Heart left ventricle (tissue), 16 donors: ENCODE measurements at regions not wholly inside any gene's neighbourhood (a gene's known extent, or its start where the extent isn't known, plus 50 kb on each side); places are given as distances from the start of the nearest gene placed in this dataset.

Experiments used
- ATAC-seq, 4 donors: fragments of 200-7000 bp; cut with Tn5 transposase; one replicate each; pipeline ENCODE4 v1.9.1; 2020 to 2022; ENCODE audit warnings: moderate library complexity in 4 of 4, mild to moderate bottlenecking in 3 of 4, moderate number of reproducible peaks in 1 of 4
- DNase-seq, 5 donors: peaks; one replicate each; pipeline ENCODE4 v3.0.0-alpha.2; 2020
- H3K27ac ChIP-seq, 12 donors: fragments of 200-600 bp; sonication (generic) in 4 of 12; one replicate each; pipeline versions ENCODE4 v1.5.0 to v1.8.0; 2016 to 2022; ENCODE audit warnings: mild to moderate bottlenecking in 2 of 12
- H3K27me3 ChIP-seq, 9 donors: fragments of 200-600 bp; sonication (generic) in 2 of 9; one replicate each; pipeline versions ENCODE4 v1.5.1 to v1.8.0; 2016 to 2022; ENCODE audit warnings: mild to moderate bottlenecking in 3 of 9
- H3K36me3 ChIP-seq, 9 donors: fragments of 200-600 bp; sonication (generic) in 2 of 9; one replicate each; pipeline versions ENCODE4 v1.5.0 to v1.8.0; 2018 to 2022; ENCODE audit warnings: mild to moderate bottlenecking in 2 of 9
- H3K4me1 ChIP-seq, 12 donors: fragments of 200-600 bp; sonication (generic) in 4 of 12; one replicate each; pipeline versions ENCODE4 v1.5.0 to v1.8.0; 2016 to 2022; ENCODE audit warnings: mild to moderate bottlenecking in 3 of 12
- H3K4me3 ChIP-seq, 12 donors: fragments of 200-600 bp; sonication (generic) in 4 of 12; one replicate each; pipeline versions ENCODE4 v1.5.0 to v1.8.0; 2017 to 2022; ENCODE audit warnings: mild to moderate bottlenecking in 9 of 12, moderate library complexity in 4 of 12
- H3K9me3 ChIP-seq, 12 donors: fragments of 200-600 bp; sonication (generic) in 4 of 12; one replicate each; pipeline versions ENCODE4 v1.5.0 to v1.8.0; 2016 to 2022; ENCODE audit warnings: mild to moderate bottlenecking in 1 of 12
- POLR2A ChIP-seq, 2 donors: fragments of 450-650 bp; IDR thresholded peaks; one replicate each; pipeline ENCODE4 v1.6.1; 2017; ENCODE audit warnings: antibody characterized with exemption in 2 of 2, mild to moderate bottlenecking in 2 of 2, moderate library complexity in 2 of 2
- WGBS, 4 donors: extraction: QIAGEN DNeasy Blood & Tissue Kit in 2 of 4; methylation state at CpG; one replicate each; pipeline versions ENCODE4 v1.1.5 to v1.1.7; 2013 to 2018; 5-methylcytosine and 5-hydroxymethylcytosine counted together
- intact Hi-C, 10 donors: fragments of 100-400 bp; cut with DNase I; formaldehyde crosslinking; loops; one replicate each; pipeline versions ENCODE4 v1.11.1 to v1.14.2; 2022
- TF ChIP-seq, protein P1 (sequence below), 12 donors: fragments of 200-600 bp; sonication (generic) in 4 of 12; IDR thresholded peaks; one replicate each; pipeline versions ENCODE4 v1.5.0 to v1.8.0; 2018 to 2022; ENCODE audit warnings: antibody characterized with exemption in 12 of 12, mild to moderate bottlenecking in 5 of 12
- donor health status: ischemic (EF 13 %, LVEDD 7.1; RV severe dilation, severe dysfunction).
- donor health status: healthy with polysubstance abuse.
- donor health status: DM: no; HTN: yes; CAD: no.
- donor health status: DM: no; HTN: no; CAD: no.
- donor health status: ischemic (EF 25% LVEDD 6.9; RV normal size, moderate dysfunction).
- donor health status: ischemic (EF 25% LVEDD 5.7; RV mildly dilated, moderate dysfunction).
- donor health status: healthy.
- donor health status: DM: yes; HTN: yes; CAD: no.
- donor health status: ischemic (EF 35%, LVEDD 5.7; RV mildly dilated, moderate dysfunction).
- donor health status: nonischemic (EF 11% LVEDD 7.7; RV severe dilation, severe dysfunction).
- donor health status: DM: yes; HTN: yes; CAD: no.
- donor health status: PGD.
- donor health status: ischemic (EF 29% LVEDD 5.4; RV normal size, mild dysfunction).
- donor health status: nonischemic (EF 23%, LVEDD 6.1; RV moderate dilation, normal function).

DNA sequence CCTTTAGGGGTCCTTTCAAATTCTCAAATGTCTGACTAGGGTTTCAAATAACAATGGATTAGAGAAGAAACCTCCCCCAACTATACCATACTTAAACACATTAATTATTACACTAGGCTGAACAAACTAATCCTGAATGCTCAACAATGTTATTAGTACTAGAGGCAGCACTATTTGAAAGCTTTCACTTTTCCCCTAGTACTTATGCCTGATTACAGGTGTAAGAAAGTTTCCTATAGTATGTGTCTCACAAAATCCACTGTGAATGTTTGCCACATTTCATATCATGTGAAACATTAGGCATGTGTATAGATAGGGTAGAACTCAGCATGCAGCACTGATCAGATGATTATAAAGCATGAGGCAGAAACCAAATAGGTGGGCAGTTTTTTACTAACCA is 336.2 kb downstream of the ZNF674 start:
- Histone ChIP-seq H3K4me3 (no peak overlapping the region), H3K27me3 (peaks cover 0 to 1% (median 0%) of the 10 kb centered on the region in 9 donors), H3K4me1 (no peaks in the 10 kb centered on the region), H3K36me3 (no peaks in the 10 kb centered on the region), H3K27ac (no peak overlapping the region), H3K9me3 (no peaks in the 10 kb centered on the region)
- ATAC-seq (no peak), DNase-seq (no peak)
- intact Hi-C loops, result no loop called here
- TF ChIP-seq POLR2A (IDR thresholded peaks at IDR 0.05), result no peak
- TF ChIP-seq, protein P1, sequence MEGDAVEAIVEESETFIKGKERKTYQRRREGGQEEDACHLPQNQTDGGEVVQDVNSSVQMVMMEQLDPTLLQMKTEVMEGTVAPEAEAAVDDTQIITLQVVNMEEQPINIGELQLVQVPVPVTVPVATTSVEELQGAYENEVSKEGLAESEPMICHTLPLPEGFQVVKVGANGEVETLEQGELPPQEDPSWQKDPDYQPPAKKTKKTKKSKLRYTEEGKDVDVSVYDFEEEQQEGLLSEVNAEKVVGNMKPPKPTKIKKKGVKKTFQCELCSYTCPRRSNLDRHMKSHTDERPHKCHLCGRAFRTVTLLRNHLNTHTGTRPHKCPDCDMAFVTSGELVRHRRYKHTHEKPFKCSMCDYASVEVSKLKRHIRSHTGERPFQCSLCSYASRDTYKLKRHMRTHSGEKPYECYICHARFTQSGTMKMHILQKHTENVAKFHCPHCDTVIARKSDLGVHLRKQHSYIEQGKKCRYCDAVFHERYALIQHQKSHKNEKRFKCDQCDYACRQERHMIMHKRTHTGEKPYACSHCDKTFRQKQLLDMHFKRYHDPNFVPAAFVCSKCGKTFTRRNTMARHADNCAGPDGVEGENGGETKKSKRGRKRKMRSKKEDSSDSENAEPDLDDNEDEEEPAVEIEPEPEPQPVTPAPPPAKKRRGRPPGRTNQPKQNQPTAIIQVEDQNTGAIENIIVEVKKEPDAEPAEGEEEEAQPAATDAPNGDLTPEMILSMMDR (IDR thresholded peaks at IDR 0.05), result no peak

DNA sequence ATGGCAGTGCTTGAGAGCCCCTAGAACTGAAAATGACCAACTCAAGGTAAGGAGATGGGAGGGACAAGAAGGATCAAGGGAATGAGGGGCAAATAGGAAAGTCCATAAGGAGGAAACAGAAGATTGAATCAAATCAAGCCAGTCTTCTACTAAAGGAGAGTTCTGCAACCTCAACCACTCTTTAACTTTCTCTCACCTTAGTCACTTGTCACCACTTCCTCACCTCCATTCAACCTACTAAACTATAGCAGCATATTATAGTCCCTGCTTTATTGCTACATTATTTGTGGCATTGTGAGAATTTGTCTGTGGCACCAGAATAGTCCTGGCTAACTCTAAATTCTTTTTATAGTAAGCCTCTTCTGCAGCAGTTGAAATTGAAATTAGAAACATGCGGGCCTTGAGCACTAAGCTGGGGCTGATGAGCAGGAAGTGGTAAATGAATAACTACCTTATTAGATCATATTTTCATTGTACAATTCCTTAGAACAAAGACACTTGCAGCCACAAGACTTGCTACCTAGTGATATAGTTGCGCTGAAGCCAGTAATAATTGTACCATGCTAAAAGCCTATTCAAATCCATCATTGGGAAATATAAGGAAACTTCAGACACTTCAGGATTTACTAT is 336.9 kb downstream of the ZNF674 start:
- TF ChIP-seq, protein P1 (IDR thresholded peaks at IDR 0.05), result no peak
- no peak for TF ChIP-seq POLR2A (IDR thresholded peaks at IDR 0.05)
- WGBS, 4 donors, result 24 to 64% (median 40%) methylated on average over 2 of the region's 2 CpGs
- no peak for ATAC-seq

DNA sequence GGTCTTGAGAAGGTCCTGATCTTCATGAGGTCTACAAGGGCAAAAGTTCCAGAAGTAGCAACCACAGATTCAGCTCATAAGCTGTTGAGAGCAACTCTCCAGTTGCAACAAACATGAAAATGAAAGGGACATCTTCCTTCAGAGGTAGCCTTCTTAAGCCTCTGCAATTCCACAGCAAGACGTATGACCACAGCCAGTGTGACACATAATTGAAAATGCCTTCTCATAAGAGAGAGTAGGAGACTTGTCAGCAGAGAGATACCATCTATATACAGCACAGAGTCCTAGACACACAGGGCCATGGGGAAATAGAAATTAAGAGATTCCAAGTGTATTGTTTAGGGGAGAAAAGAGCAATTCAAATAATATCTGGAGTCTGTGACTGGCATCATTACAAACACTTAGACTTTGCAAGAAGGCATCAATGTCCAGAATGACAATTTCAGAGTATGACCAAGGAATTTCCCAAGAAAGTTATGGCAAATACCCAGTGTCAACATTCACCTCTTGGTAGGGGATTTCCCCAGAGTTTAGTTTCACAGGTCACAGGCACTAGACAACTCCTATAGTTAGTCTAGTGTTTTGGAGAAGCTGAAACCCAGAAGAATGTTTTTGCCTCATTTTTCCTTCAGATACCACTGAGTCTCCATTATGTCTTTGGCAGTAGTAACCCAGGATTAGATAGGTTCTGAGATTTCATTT is 340.3 kb downstream of the ZNF674 start:
- TF ChIP-seq, protein P1 (IDR thresholded peaks at IDR 0.05), result no peak
- no peak for TF ChIP-seq POLR2A (IDR thresholded peaks at IDR 0.05)
- intact Hi-C loops, result no loop called here

More for the DNA sequence above, 336.9 kb downstream of the ZNF674 start:
- intact Hi-C loops, result no loop called here
- Histone ChIP-seq H3K36me3 (no peaks in the 10 kb centered on the region), H3K4me3 (no peak overlapping the region), H3K4me1 (no peaks in the 10 kb centered on the region), H3K9me3 (no peaks in the 10 kb centered on the region), H3K27ac (no peak overlapping the region), H3K27me3 (peaks cover 0 to 4% (median 0%) of the 10 kb centered on the region in 9 donors)
- no peak for DNase-seq

DNA sequence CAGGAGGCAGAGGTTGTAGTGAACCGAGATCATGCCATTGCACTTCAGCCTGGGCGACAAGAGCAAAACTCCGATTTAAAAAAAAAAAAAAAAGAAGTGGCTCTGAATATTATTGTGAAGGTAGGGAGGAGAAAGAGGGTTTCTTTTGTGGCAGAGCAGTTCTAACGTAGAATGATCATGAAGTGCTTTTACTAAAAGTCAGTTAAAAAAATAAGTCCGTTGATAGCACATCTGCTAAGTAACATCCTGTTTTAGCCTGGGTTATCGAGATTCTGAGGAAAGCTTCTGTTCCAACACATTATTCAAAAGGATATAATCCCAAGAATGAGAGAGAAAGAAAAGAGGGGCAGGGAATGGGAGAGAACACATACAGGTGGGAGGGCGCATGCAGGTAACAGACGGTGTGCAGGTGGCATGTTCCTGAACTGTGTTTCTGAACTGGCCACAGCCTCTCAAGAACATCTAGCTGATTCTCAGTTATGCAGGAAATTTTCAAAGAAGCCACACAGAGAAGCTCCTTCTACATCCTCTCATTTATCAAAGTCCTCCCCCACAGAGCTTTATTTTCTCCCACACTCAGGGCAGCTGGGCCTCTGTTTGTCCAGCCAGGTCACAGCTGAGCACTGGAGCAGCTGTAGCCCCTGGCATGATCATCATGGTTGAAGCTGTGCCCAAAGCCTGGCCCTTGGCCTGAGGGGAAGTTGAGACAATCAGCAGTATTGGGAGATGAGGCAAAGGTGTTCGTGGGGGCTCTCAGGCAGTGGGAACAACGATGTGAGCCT is 342.3 kb downstream of the ZNF674 start:
- Histone ChIP-seq H3K27me3 (peaks cover 0 to 4% (median 0%) of the 10 kb centered on the region in 9 donors), H3K9me3 (no peaks in the 10 kb centered on the region), H3K4me3 (no peak overlapping the region), H3K36me3 (no peaks in the 10 kb centered on the region), H3K4me1 (no peaks in the 10 kb centered on the region), H3K27ac (no peak overlapping the region)
- DNase-seq (no peak), ATAC-seq (no peak)
- intact Hi-C loops, result no loop called here
- TF ChIP-seq, protein P1 (IDR thresholded peaks at IDR 0.05), result no peak
- no peak for TF ChIP-seq POLR2A (IDR thresholded peaks at IDR 0.05)
- 61 to 69% (median 66%) methylated on average over 10 of the region's 10 CpGs for WGBS, 4 donors

More for the DNA sequence above, 340.3 kb downstream of the ZNF674 start:
- Histone ChIP-seq H3K4me1 (no peaks in the 10 kb centered on the region), H3K4me3 (no peak overlapping the region), H3K9me3 (no peaks in the 10 kb centered on the region), H3K36me3 (no peaks in the 10 kb centered on the region), H3K27me3 (peaks cover 0 to 4% (median 0%) of the 10 kb centered on the region in 9 donors), H3K27ac (no peak overlapping the region)
- ATAC-seq (no peak), DNase-seq (no peak)
- 45 to 84% (median 80%) methylated on average over 1 of the region's 1 CpG for WGBS, 4 donors
